Mammary epithelial cell (primary cell): ENCODE measurements at regions not wholly inside any gene's neighbourhood (a gene's known extent, or its start where the extent isn't known, plus 50 kb on each side); places are given as distances from the start of the nearest gene placed in this dataset.

Experiments
- CTCF ChIP-seq, 2 donors: IDR thresholded peaks in 1 of 2; conservative IDR thresholded peaks in 1 of 2; 2 replicates each; pipeline ENCODE4 v1.5.1; 2011 to 2012; ENCODE audit warnings: inconsistent platforms in 2 of 2, low read length in 2 of 2, mild to moderate bottlenecking in 2 of 2, control low read depth in 1 of 2, low read depth in 1 of 2; ENCODE audit not compliant: insufficient read depth in 1 of 2; ENCODE audit errors: extremely low read depth in 1 of 2
- EZH2 ChIP-seq: IDR thresholded peaks from 2 replicates; pipeline ENCODE4 v1.6.1; 2012; ENCODE audit warnings: low read length, inconsistent platforms, borderline replicate concordance

- TF ChIP-seq CTCF (conservative IDR thresholded peaks at IDR 0.05 in 1 of 2, IDR thresholded peaks at IDR 0.05 in 1 of 2; ENCODE audit: extremely low read depth in 1 of 2, insufficient read depth in 1 of 2, low read depth in 1 of 2, low read length in 2 of 2) (no peak), EZH2 (no peak)
These were observed 513.2 kb upstream of the ADGRL2 start for GRCh38 chr1:81287411-81288080.
